Sigmoid colon (tissue), 6 donors: ENCODE measurements at regions not wholly inside any gene's neighbourhood (a gene's known extent, or its start where the extent isn't known, plus 50 kb on each side); places are given as distances from the start of the nearest gene placed in this dataset.
A peak's percentile ranks its signal among the peaks of the same experiment; 100 is the strongest.

ENCODE experiments used
- DNase-seq: peaks from one replicate; pipeline ENCODE4 v3.0.0-alpha.2; 2019
- H3K27ac ChIP-seq, 4 donors: fragments of 200-600 bp; sonication (generic); one replicate each; pipeline ENCODE4 v1.5.1; 2016 to 2019; ENCODE audit warnings: mild to moderate bottlenecking in 1 of 4
- H3K27me3 ChIP-seq, 3 donors: fragments of 200-600 bp; sonication (generic); one replicate each; pipeline ENCODE4 v1.5.1; 2019; ENCODE audit warnings: mild to moderate bottlenecking in 1 of 3
- H3K36me3 ChIP-seq, 4 donors: fragments of 200-600 bp; sonication (generic); one replicate each; pipeline ENCODE4 v1.5.1; 2016 to 2019
- H3K4me1 ChIP-seq, 4 donors: fragments of 200-600 bp; sonication (generic); one replicate each; pipeline ENCODE4 v1.5.1; 2017 to 2019
- H3K4me3 ChIP-seq, 4 donors: fragments of 200-600 bp; sonication (generic); one replicate each; pipeline ENCODE4 v1.5.1; 2017 to 2019; ENCODE audit warnings: mild to moderate bottlenecking in 2 of 4, moderate library complexity in 1 of 4
- H3K9me3 ChIP-seq, 4 donors: fragments of 200-600 bp in 3 of 4; sonication (generic) in 3 of 4; one replicate each; pipeline versions ENCODE4 v1.5.1 to v1.6.1; 2013 to 2019
- CTCF ChIP-seq, 4 experiments: fragments of 450-650 bp in 3 of 4; fragments of 200-600 bp in 1 of 4; IDR thresholded peaks; one replicate each; pipeline ENCODE4 v1.5.1; 2016 to 2019; ENCODE audit warnings: antibody characterized with exemption in 4 of 4, mild to moderate bottlenecking in 3 of 4, moderate library complexity in 2 of 4
- EP300 ChIP-seq, 4 donors: sonication (generic); formaldehyde crosslinking; IDR thresholded peaks; one replicate each; pipeline ENCODE4 v1.6.1; 2017; ENCODE audit warnings: antibody characterized with exemption in 4 of 4
- POLR2A ChIP-seq, 2 donors: fragments of 450-650 bp; IDR thresholded peaks; one replicate each; pipeline ENCODE4 v1.6.1; 2016; ENCODE audit warnings: antibody characterized with exemption in 2 of 2, mild to moderate bottlenecking in 2 of 2, moderate library complexity in 2 of 2
- POLR2AphosphoS5 ChIP-seq, 4 donors: sonication (generic); formaldehyde crosslinking; IDR thresholded peaks; one replicate each; pipeline ENCODE4 v1.6.1; 2017; ENCODE audit warnings: antibody characterized with exemption in 4 of 4
- WGBS, 2 donors: extraction: QIAGEN DNeasy Blood & Tissue Kit; methylation state at CpG; one replicate each; pipeline ENCODE4 v1.1.7; 2013; 5-methylcytosine and 5-hydroxymethylcytosine counted together
- intact Hi-C: fragments of 100-400 bp; cut with DNase I; formaldehyde crosslinking; loops from one replicate; pipeline ENCODE4 v1.15.1; 2023
- donor health status: healthy with polysubstance abuse.
- donor health status: healthy.

GRCh38 chr10:131810036-131810804 is 90.6 kb upstream of the PPP2R2D start:
- H3K4me3 ChIP-seq = no peak overlapping the region
- no peaks in the 10 kb centered on the region for H3K9me3 ChIP-seq
- H3K4me1 ChIP-seq = no peaks in the 10 kb centered on the region
- no peak overlapping the region for H3K27ac ChIP-seq
- intact Hi-C loops = no loop called here
- H3K36me3 ChIP-seq = no peaks in the 10 kb centered on the region
- 84 to 85% methylated on average over 16 of the region's 16 CpGs for WGBS, 2 donors
- peak; percentile 46 for DNase-seq
- TF ChIP-seq EP300 (IDR thresholded peaks at IDR 0.05) (no peak), POLR2A (IDR thresholded peaks at IDR 0.05) (no peak), POLR2AphosphoS5 (IDR thresholded peaks at IDR 0.05) (no peak), CTCF (IDR thresholded peaks at IDR 0.05) (no peak)
- peaks cover 0 to 19% (median 0%) of the 10 kb centered on the region in 3 donors for H3K27me3 ChIP-seq

DNA sequence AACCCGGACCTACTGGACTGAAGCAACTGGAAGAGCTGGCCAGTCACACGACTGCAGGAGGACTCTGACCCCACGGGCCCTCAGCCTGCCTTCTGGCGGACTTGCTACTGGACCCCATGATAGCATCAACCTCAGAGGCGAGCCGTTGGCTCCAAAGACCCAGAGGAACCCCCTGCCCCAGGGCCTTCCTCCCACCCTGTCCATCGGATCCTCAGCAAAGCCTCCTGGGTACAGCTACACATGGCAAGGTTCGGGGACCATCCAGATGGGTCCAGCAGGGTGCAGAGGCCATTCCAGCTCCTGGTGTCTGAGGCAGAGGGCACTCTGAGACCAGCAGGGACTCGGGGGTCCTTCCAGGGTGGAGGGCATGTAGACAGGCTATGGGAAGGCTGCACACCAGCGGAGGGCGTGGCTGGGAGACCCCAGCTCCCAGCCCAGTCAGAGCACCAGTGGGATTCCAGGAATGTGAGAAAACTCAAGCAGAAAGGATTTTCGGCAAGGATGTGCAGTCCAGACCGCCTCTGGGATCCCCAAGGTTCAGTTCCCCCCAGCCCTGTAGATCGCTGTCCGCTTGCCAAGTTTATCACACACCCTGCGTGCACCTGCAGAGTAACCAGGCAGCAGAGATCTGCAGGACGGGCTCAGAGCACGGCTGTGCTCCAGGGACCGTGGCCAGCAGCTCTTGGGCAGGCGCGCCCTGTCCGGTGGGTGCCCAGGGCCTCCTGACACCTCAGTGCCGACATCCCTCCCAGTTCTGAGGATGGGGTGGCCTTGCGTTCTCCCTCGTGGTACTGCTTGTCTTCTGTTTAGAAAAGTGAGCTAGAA is 89.8 kb upstream of the PPP2R2D start:
- intact Hi-C loops = no loop called here
- 81 to 88% methylated on average over 25 of the region's 25 CpGs for WGBS, 2 donors
- peaks cover 0 to 19% (median 0%) of the 10 kb centered on the region in 3 donors for H3K27me3 ChIP-seq

DNA sequence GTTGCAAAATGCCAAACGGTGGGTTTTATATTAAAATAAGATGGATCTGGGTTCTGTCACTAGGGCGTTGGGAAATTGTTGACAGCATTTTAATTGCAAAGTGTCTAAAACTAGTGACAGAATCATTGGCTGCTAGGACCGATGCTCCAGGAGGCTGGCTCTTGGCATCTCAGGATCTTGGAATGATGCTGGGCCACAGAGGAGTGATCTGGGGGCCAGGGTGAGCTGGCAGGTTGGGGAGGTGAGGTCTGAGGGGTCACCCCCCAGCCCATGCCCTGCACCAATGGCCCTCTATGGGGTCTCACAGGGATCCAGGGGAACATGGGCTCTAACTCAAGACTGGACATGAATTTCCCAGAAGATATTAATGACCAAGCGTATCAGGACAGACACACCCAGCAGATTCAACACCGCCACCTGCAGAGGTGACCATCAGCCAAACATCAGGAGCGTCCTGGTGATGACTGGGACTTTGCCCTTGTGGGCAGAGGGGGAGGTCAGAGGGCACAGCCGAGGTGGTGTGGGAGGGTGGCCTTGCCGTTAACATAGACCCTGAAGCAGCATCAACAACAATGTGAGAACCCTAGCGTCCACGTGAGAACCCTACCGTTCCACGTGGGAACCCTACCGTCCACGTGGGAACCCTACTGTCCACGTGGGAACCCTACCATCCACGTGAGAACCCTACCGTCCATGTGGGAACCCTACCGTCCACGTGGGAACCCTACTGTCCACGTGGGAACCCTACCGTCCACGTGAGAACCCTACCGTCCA is 89.0 kb upstream of the PPP2R2D start:
- no peak for TF ChIP-seq EP300 (IDR thresholded peaks at IDR 0.05)
- no peak for TF ChIP-seq POLR2A (IDR thresholded peaks at IDR 0.05)
- TF ChIP-seq CTCF (IDR thresholded peaks at IDR 0.05) = no peak
- H3K9me3 ChIP-seq = no peaks in the 10 kb centered on the region
- no peak overlapping the region for H3K27ac ChIP-seq
- H3K4me3 ChIP-seq = no peak overlapping the region
- DNase-seq = no peak
- H3K4me1 ChIP-seq = no peaks in the 10 kb centered on the region
- H3K36me3 ChIP-seq = no peaks in the 10 kb centered on the region
- peaks cover 0 to 19% (median 0%) of the 10 kb centered on the region in 3 donors for H3K27me3 ChIP-seq
- intact Hi-C loops = no loop called here
- 85 to 90% methylated on average over 23 of the region's 23 CpGs for WGBS, 2 donors

More for the DNA sequence above, 89.8 kb upstream of the PPP2R2D start:
- Histone ChIP-seq H3K4me1 (no peaks in the 10 kb centered on the region), H3K27ac (no peak overlapping the region), H3K4me3 (no peak overlapping the region), H3K9me3 (no peaks in the 10 kb centered on the region), H3K36me3 (no peaks in the 10 kb centered on the region)
- peak; percentile 57 for DNase-seq
- no peak for TF ChIP-seq EP300 (IDR thresholded peaks at IDR 0.05)

DNA sequence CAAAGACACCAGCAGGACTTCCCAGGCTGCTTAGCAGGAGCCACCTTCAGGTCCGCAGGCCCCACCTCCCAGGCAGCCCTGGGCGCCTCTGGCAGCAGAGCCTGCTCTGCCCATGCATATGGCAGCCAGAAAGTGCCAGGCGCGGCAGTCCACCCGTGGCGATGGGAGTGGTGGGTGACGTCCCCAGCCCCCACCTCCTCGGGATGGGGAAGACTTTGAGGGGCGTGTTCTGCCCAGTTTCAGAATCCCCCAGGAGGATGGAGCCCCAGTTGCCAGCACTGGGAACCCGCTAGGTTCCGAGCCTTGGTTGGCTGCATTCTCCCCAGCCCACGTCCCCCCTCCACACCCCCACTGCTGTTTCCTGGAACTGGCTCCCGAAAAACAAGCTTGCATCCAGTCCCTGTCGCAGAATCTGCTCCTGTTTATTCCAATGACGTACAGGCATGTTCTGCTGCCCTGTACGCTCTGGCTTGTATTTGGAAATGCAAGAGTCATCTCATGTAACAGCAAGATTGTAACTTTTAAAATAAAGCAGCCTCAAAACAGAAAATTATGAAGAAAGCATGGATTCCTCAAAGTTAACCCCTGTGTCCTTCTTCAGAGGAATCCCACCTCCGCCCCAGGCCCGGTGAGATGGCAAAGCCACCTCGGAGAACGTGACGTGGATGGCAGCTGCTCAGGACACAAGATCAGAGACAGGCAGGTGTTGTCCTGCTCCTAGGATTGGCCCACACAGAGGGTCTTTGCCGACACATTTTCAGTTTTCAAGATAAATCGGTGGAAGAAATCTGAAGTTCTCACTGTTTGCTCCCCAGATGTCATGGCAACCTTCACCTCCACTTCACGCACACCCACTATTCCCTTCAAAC is 87.8 kb upstream of the PPP2R2D start:
- H3K27ac ChIP-seq = no peak overlapping the region
- intact Hi-C loops = no loop called here
- no peak for TF ChIP-seq POLR2A (IDR thresholded peaks at IDR 0.05)
- no peak for TF ChIP-seq CTCF (IDR thresholded peaks at IDR 0.05)
- no peak for TF ChIP-seq POLR2AphosphoS5 (IDR thresholded peaks at IDR 0.05)
- TF ChIP-seq EP300 (IDR thresholded peaks at IDR 0.05) = no peak
- no peak overlapping the region for H3K4me3 ChIP-seq
- 84 to 87% methylated on average over 24 of the region's 24 CpGs for WGBS, 2 donors
- no peaks in the 10 kb centered on the region for H3K9me3 ChIP-seq
- H3K27me3 ChIP-seq = peaks cover 0 to 19% (median 0%) of the 10 kb centered on the region in 3 donors
- DNase-seq = no peak
- H3K36me3 ChIP-seq = no peaks in the 10 kb centered on the region
- no peaks in the 10 kb centered on the region for H3K4me1 ChIP-seq
